Panc1 (cell line): ENCODE measurements at regions not wholly inside any gene's neighbourhood (a gene's known extent, or its start where the extent isn't known, plus 50 kb on each side); places are given as distances from the start of the nearest gene placed in this dataset.

Experiments used
- ATAC-seq: fragments of 200-7000 bp; cut with Tn5 transposase; 2 replicates; pipeline ENCODE4 v1.9.1; 2020; ENCODE audit warnings: mild to moderate bottlenecking, moderate library complexity
- BruUV-seq: library from RNA; stranded (reverse); fragments of 400-500 nt; replicated peaks from 2 replicates; lab custom pipeline; 2021; lab: Mats Ljungman, UMichigan
- CTCF ChIA-PET: fragments of 300-600 bp; sonication (Branson Sonifier 250); formaldehyde crosslinking; loops from one replicate; lab custom pipeline; 2022; ENCODE audit warnings: antibody characterized with exemption; lab: Charles Lee
- POLR2A ChIA-PET: fragments of 300-600 bp; sonication (Branson Sonifier 250); formaldehyde crosslinking; loops from one replicate; lab custom pipeline; 2022; ENCODE audit warnings: antibody characterized with exemption; lab: Charles Lee
- DNase-seq: peaks from one replicate; pipeline ENCODE4 v3.0.0-alpha.2; 2010; ENCODE audit warnings: low read depth, low spot score
- H3K27ac ChIP-seq: 2 replicates; pipeline ENCODE4 v1.5.1; 2011; ENCODE audit warnings: mild to moderate bottlenecking, low read length, inconsistent platforms
- H3K27me3 ChIP-seq: fragments of 200-500 bp; sonication (Bioruptor generic); 2 replicates; pipeline ENCODE4 v1.6.0; 2014; ENCODE audit warnings: low read length, inconsistent platforms; ENCODE audit not compliant: control insufficient read depth, insufficient read depth
- H3K36me3 ChIP-seq: fragments of 200-500 bp; sonication (Bioruptor generic); 2 replicates; pipeline ENCODE4 v1.5.1; 2014; ENCODE audit warnings: inconsistent platforms, mild to moderate bottlenecking, low read length, moderate library complexity; ENCODE audit not compliant: control insufficient read depth, insufficient read depth
- H3K4me1 ChIP-seq: 2 replicates; pipeline ENCODE4 v1.5.1; 2011; ENCODE audit warnings: inconsistent platforms, mild to moderate bottlenecking, low read length, moderate library complexity; ENCODE audit not compliant: control insufficient read depth, insufficient read depth
- H3K4me3 ChIP-seq, 2 experiments: 2 replicates each; pipeline ENCODE4 v1.5.1; 2011 to 2012; ENCODE audit warnings: low read depth in 2 of 2, low read length in 2 of 2, mild to moderate bottlenecking in 2 of 2, inconsistent platforms in 1 of 2, moderate library complexity in 1 of 2
- H3K9me3 ChIP-seq: fragments of 200-500 bp; sonication (Bioruptor generic); 2 replicates; pipeline ENCODE4 v1.5.1; 2014; ENCODE audit warnings: low read depth, mild to moderate bottlenecking, inconsistent platforms, low read length, moderate library complexity; ENCODE audit not compliant: control insufficient read depth, insufficient read depth
- CTCF ChIP-seq: fragments of 450-650 bp; IDR thresholded peaks from 2 replicates; pipeline ENCODE4 v1.5.1; 2017; ENCODE audit warnings: mild to moderate bottlenecking
- POLR2AphosphoS5 ChIP-seq: IDR thresholded peaks from 2 replicates; pipeline ENCODE4 v1.6.1; 2012; ENCODE audit warnings: mild to moderate bottlenecking, low read depth, low read length, moderate library complexity
- REST ChIP-seq, 2 experiments: IDR thresholded peaks; 2 replicates each; pipeline ENCODE4 v1.6.1; 2011 to 2012; ENCODE audit warnings: low read depth in 2 of 2, control low read depth in 1 of 2, low read length in 1 of 2, mild to moderate bottlenecking in 1 of 2, moderate library complexity in 1 of 2; ENCODE audit not compliant: insufficient read depth in 1 of 2
- SIN3A ChIP-seq: IDR thresholded peaks from 2 replicates; pipeline ENCODE4 v1.6.1; 2012; ENCODE audit warnings: low read depth, mild to moderate bottlenecking, low read length, moderate library complexity, borderline replicate concordance; ENCODE audit not compliant: insufficient read depth
- TCF7L2 ChIP-seq: IDR thresholded peaks from 2 replicates; pipeline ENCODE4 v1.6.1; 2011; ENCODE audit warnings: mild to moderate bottlenecking, low read depth, low read length, inconsistent platforms
- in situ Hi-C: cut with HindIII; loops from 2 replicates; pipeline ENCODE4 v1.10.0; 2016; ENCODE audit warnings: low sequenced_read_pairs, low pct_unique_long_range_greater_than_20kb
- intact Hi-C: fragments of 100-400 bp; cut with micrococcal nuclease; formaldehyde crosslinking; loops from one replicate; pipeline ENCODE4 v1.10.0; 2022; ENCODE audit not compliant: unreplicated experiment

- no peak overlapping the region for H3K27ac ChIP-seq
- TF ChIP-seq POLR2AphosphoS5 (no peak), CTCF (no peak), SIN3A (no peak), REST (IDR thresholded peaks at IDR 0.05; ENCODE audit: insufficient read depth in 1 of 2, low read depth in 2 of 2, low read length in 1 of 2) (no peak), TCF7L2 (no peak)
- ChIA-PET CTCF (no interaction called here), POLR2A (no interaction called here)
- DNase-seq = no peak
- H3K4me1 ChIP-seq = no peaks in the 10 kb centered on the region
- H3K4me3 ChIP-seq = no peak overlapping the region
- H3K27me3 ChIP-seq = no peaks in the 10 kb centered on the region
- no peaks in the 10 kb centered on the region for H3K9me3 ChIP-seq
- ATAC-seq = no peak
- intact Hi-C loops = no loop called here
- in situ Hi-C loops = no loop called here
- no peaks in the 10 kb centered on the region for H3K36me3 ChIP-seq
- no TSS peak for BruUV-seq
Observed at GRCh38 chrX:10034740-10035260, 67.6 kb downstream of the CLDN34 start.

GRCh38 chrX:10038585-10038984, 71.4 kb downstream of the CLDN34 start:
- ATAC-seq (no peak), DNase-seq (no peak)
- Histone ChIP-seq H3K27me3 (no peaks in the 10 kb centered on the region), H3K4me1 (no peaks in the 10 kb centered on the region), H3K4me3 (no peak overlapping the region), H3K9me3 (no peaks in the 10 kb centered on the region), H3K27ac (no peak overlapping the region), H3K36me3 (no peaks in the 10 kb centered on the region)
- no peak for TF ChIP-seq CTCF
- TF ChIP-seq REST (IDR thresholded peaks at IDR 0.05; ENCODE audit: insufficient read depth in 1 of 2, low read depth in 2 of 2, low read length in 1 of 2) = no peak
- TF ChIP-seq SIN3A = no peak
- TF ChIP-seq POLR2AphosphoS5 = no peak
- TF ChIP-seq TCF7L2 = no peak
- intact Hi-C loops = no loop called here
- ChIA-PET CTCF (no interaction called here), POLR2A (interaction anchor here (0.7 kb wide), 1 partner anchor 254 kb away, joined by 3 read pairs; no protein-coding TSS in a partner anchor)
- BruUV-seq = no TSS peak
- in situ Hi-C loops = no loop called here
